CD14-positive monocyte (primary cell): ENCODE measurements at regions not wholly inside any gene's neighbourhood (a gene's known extent, or its start where the extent isn't known, plus 50 kb on each side); places are given as distances from the start of the nearest gene placed in this dataset.

ENCODE experiments used
- DNase-seq, 3 donors: peaks; one replicate each; pipeline ENCODE4 v3.0.0-alpha.2; 2011 to 2022
- H2AFZ ChIP-seq: 2 replicates; pipeline ENCODE4 v1.6.0; 2012; ENCODE audit warnings: mild to moderate bottlenecking, low read depth, low read length, inconsistent platforms; ENCODE audit not compliant: insufficient read depth, poor library complexity, severe bottlenecking
- H3K27ac ChIP-seq, 2 donors: 1 replicate in 1 of 2; 2 replicates in 1 of 2; pipeline ENCODE4 v1.5.1; 2012 to 2013; ENCODE audit warnings: low read length in 2 of 2, control low read depth in 1 of 2, inconsistent platforms in 1 of 2, low read depth in 1 of 2, mild to moderate bottlenecking in 1 of 2
- H3K27me3 ChIP-seq, 2 donors: one replicate each; pipeline versions ENCODE4 v1.6.0 to v1.6.1; 2011 to 2013; ENCODE audit warnings: low read length in 2 of 2; ENCODE audit not compliant: control insufficient read depth in 2 of 2, insufficient read depth in 2 of 2
- H3K36me3 ChIP-seq, 2 donors: replicated peaks in 1 of 2; 1 replicate in 1 of 2; 2 replicates in 1 of 2; pipeline versions ENCODE4 v1.5.1 to v1.6.1; 2012 to 2013; ENCODE audit warnings: low read length in 2 of 2, control low read depth in 1 of 2, inconsistent platforms in 1 of 2, mild to moderate bottlenecking in 1 of 2; ENCODE audit not compliant: insufficient read depth in 2 of 2, control insufficient read depth in 1 of 2
- H3K4me1 ChIP-seq, 2 donors: 1 replicate in 1 of 2; 2 replicates in 1 of 2; pipeline versions ENCODE4 v1.5.1 to v1.6.1; 2012 to 2013; ENCODE audit warnings: low read length in 2 of 2, control low read depth in 1 of 2, inconsistent platforms in 1 of 2, mild to moderate bottlenecking in 1 of 2, moderate library complexity in 1 of 2; ENCODE audit not compliant: insufficient read depth in 2 of 2, control insufficient read depth in 1 of 2
- H3K4me2 ChIP-seq: replicated peaks from 2 replicates; pipeline ENCODE3; 2012; ENCODE audit warnings: low read length, moderate library complexity, mild to moderate bottlenecking; ENCODE audit not compliant: poor library complexity, severe bottlenecking; ENCODE audit errors: extremely low read depth
- H3K4me3 ChIP-seq, 3 experiments: fragments of 200-600 bp in 1 of 3; sonication (generic) in 1 of 3; replicated peaks in 1 of 3; 1 replicate in 2 of 3; 2 replicates in 1 of 3; pipeline ENCODE4 v1.5.1; 2011 to 2013; ENCODE audit warnings: low read length in 3 of 3, mild to moderate bottlenecking in 3 of 3, control low read depth in 2 of 3, low read depth in 2 of 3, inconsistent platforms in 1 of 3, moderate library complexity in 1 of 3
- H3K79me2 ChIP-seq: 2 replicates; pipeline ENCODE4 v1.6.0; 2012; ENCODE audit warnings: mild to moderate bottlenecking, control low read depth, inconsistent platforms, low read length, moderate library complexity; ENCODE audit not compliant: insufficient read depth
- H3K9ac ChIP-seq: 2 replicates; pipeline ENCODE4 v1.6.0; 2017; ENCODE audit warnings: low read length, mild to moderate bottlenecking; ENCODE audit not compliant: insufficient read depth, poor library complexity, severe bottlenecking
- H3K9me3 ChIP-seq, 2 donors: replicated peaks in 1 of 2; 1 replicate in 1 of 2; 2 replicates in 1 of 2; pipeline versions ENCODE4 v1.5.1 to v1.6.1; 2012 to 2013; ENCODE audit warnings: low read length in 2 of 2, control low read depth in 1 of 2; ENCODE audit not compliant: control insufficient read depth in 1 of 2, insufficient read depth in 1 of 2
- H4K20me1 ChIP-seq: 2 replicates; pipeline ENCODE4 v1.6.0; 2012; ENCODE audit warnings: mild to moderate bottlenecking, low read length, control low read depth, moderate library complexity; ENCODE audit not compliant: insufficient read depth
- H3K27ac Mint-ChIP-seq, 7 donors: one replicate each; pipeline ENCODE4 v1.8.0; 2020; ENCODE audit warnings: mild to moderate bottlenecking in 7 of 7, mixed read lengths in 7 of 7, moderate library complexity in 6 of 7, inconsistent platforms in 2 of 7
- H3K27me3 Mint-ChIP-seq, 3 donors: one replicate each; pipeline ENCODE4 v1.8.0; 2021 to 2022; ENCODE audit warnings: low read depth in 3 of 3, mild to moderate bottlenecking in 3 of 3, mixed read lengths in 3 of 3, moderate library complexity in 3 of 3, inconsistent platforms in 1 of 3
- H3K36me3 Mint-ChIP-seq, 2 donors: one replicate each; pipeline ENCODE4 v1.8.0; 2020; ENCODE audit warnings: mixed read lengths in 2 of 2, inconsistent platforms in 1 of 2, mild to moderate bottlenecking in 1 of 2
- H3K4me1 Mint-ChIP-seq: one replicate; pipeline ENCODE4 v1.8.0; 2020; ENCODE audit warnings: mild to moderate bottlenecking, mixed read lengths
- H3K4me3 Mint-ChIP-seq, 2 donors: one replicate each; pipeline ENCODE4 v1.8.0; 2020; ENCODE audit warnings: mild to moderate bottlenecking in 2 of 2, mixed read lengths in 2 of 2, moderate library complexity in 1 of 2
- H3K9me3 Mint-ChIP-seq, 7 donors: one replicate each; pipeline ENCODE4 v1.8.0; 2020 to 2022; ENCODE audit warnings: mixed read lengths in 7 of 7, mild to moderate bottlenecking in 6 of 7, moderate library complexity in 6 of 7, inconsistent platforms in 2 of 7
- WGBS: methylation state at CpG from one replicate; pipeline ENCODE4 v1.1.5; 2013; ENCODE audit warnings: missing lambda C conversion rate; ENCODE audit not compliant: insufficient coverage; 5-methylcytosine and 5-hydroxymethylcytosine counted together
- intact Hi-C, 2 donors: fragments of 100-400 bp; cut with micrococcal nuclease; formaldehyde crosslinking; loops; one replicate each; pipeline versions ENCODE4 v1.15.0 to v1.15.1; 2023
- TF ChIP-seq, protein P1 (sequence below): fragments of 200-600 bp; IDR thresholded peaks from one replicate; pipeline ENCODE4 v1.8.0; 2022; ENCODE audit warnings: antibody characterized with exemption, mild to moderate bottlenecking

DNA sequence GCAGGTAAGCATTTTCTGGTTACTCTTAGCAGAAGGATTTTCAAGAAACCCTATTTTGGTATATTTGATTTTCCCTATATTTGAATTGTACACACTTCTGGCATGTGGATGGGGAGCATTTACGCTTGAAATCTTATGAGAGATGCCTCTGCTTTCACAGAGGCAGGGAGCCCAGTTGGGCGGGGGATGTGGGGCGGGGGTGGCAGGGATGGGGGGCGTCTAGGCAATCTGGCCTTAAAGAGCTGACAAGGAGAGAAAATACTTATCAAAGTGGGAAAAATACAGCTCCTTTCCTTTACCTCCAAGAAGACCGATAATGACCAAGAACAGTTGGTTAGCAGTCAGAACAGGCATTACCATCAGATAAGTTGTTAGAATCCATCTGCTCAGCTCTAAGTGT, 79.1 kb upstream of the NUDT7 start:
- Histone ChIP-seq H3K4me1 (no peaks in the 10 kb centered on the region), H2AFZ (no peak overlapping the region), H3K27ac (no peak overlapping the region), H3K4me3 (no peak overlapping the region), H3K4me2 (no peak overlapping the region), H3K36me3 (no peaks in the 10 kb centered on the region), H3K9ac (no peak overlapping the region), H3K9me3 (no peaks in the 10 kb centered on the region), H3K27me3 (no peaks in the 10 kb centered on the region), H4K20me1 (no peaks in the 10 kb centered on the region), H3K79me2 (no peaks in the 10 kb centered on the region)
- TF ChIP-seq, protein P1, sequence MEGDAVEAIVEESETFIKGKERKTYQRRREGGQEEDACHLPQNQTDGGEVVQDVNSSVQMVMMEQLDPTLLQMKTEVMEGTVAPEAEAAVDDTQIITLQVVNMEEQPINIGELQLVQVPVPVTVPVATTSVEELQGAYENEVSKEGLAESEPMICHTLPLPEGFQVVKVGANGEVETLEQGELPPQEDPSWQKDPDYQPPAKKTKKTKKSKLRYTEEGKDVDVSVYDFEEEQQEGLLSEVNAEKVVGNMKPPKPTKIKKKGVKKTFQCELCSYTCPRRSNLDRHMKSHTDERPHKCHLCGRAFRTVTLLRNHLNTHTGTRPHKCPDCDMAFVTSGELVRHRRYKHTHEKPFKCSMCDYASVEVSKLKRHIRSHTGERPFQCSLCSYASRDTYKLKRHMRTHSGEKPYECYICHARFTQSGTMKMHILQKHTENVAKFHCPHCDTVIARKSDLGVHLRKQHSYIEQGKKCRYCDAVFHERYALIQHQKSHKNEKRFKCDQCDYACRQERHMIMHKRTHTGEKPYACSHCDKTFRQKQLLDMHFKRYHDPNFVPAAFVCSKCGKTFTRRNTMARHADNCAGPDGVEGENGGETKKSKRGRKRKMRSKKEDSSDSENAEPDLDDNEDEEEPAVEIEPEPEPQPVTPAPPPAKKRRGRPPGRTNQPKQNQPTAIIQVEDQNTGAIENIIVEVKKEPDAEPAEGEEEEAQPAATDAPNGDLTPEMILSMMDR = no peak
- Mint-ChIP-seq H3K27me3 (peaks cover 0 to 8% (median 5%) of the 10 kb centered on the region in 3 donors), H3K27ac (no peak overlapping the region), H3K9me3 (peaks cover 0 to 1% (median 0%) of the 10 kb centered on the region in 7 donors), H3K36me3 (no peaks in the 10 kb centered on the region), H3K4me3 (no peak overlapping the region), H3K4me1 (no peaks in the 10 kb centered on the region)
- no CpG with 5 or more reads among the region's 5 CpGs for WGBS
- intact Hi-C loops = no loop called here
- no peak for DNase-seq

GRCh38 chr16:77645764-77646163, 76.5 kb upstream of the NUDT7 start:
- Histone ChIP-seq H3K9ac (no peak overlapping the region), H3K27me3 (peaks cover 0 to under 1% of the 10 kb centered on the region in 2 donors), H2AFZ (no peak overlapping the region), H3K4me2 (no peak overlapping the region), H3K36me3 (no peaks in the 10 kb centered on the region), H3K4me3 (no peak overlapping the region), H3K79me2 (no peaks in the 10 kb centered on the region), H3K9me3 (no peaks in the 10 kb centered on the region), H3K27ac (no peak overlapping the region), H4K20me1 (no peaks in the 10 kb centered on the region), H3K4me1 (no peaks in the 10 kb centered on the region)
- no peak for DNase-seq
- no peaks in the 10 kb centered on the region for H3K36me3 Mint-ChIP-seq
- TF ChIP-seq, protein P1 = no peak
- H3K4me3 Mint-ChIP-seq = no peak overlapping the region
- intact Hi-C loops = no loop called here
- no peak overlapping the region for H3K27ac Mint-ChIP-seq
- H3K27me3 Mint-ChIP-seq = peaks cover 0 to 11% (median 5%) of the 10 kb centered on the region in 3 donors
- 80% methylated on average over 1 of the region's 3 CpGs for WGBS
- H3K9me3 Mint-ChIP-seq = peaks cover 0 to 5% (median 0%) of the 10 kb centered on the region in 7 donors
- no peaks in the 10 kb centered on the region for H3K4me1 Mint-ChIP-seq
